Stomach (tissue), 4 donors: ENCODE measurements at regions not wholly inside any gene's neighbourhood (a gene's known extent, or its start where the extent isn't known, plus 50 kb on each side); places are given as distances from the start of the nearest gene placed in this dataset.

Experiments used
- EP300 ChIP-seq: sonication (generic); formaldehyde crosslinking; IDR thresholded peaks from one replicate; pipeline ENCODE4 v1.6.1; 2017; ENCODE audit warnings: antibody characterized with exemption
- POLR2A ChIP-seq, 4 donors: fragments of 450-650 bp; IDR thresholded peaks; one replicate each; pipeline ENCODE4 v1.6.1; 2016; ENCODE audit warnings: antibody characterized with exemption in 4 of 4, control low read depth in 2 of 4, mild to moderate bottlenecking in 1 of 4, moderate library complexity in 1 of 4
- POLR2AphosphoS5 ChIP-seq, 3 donors: sonication (generic); formaldehyde crosslinking; IDR thresholded peaks; one replicate each; pipeline ENCODE4 v1.6.1; 2016; ENCODE audit warnings: antibody characterized with exemption in 3 of 3
- TF ChIP-seq, protein P1 (sequence below), 7 experiments: fragments of 450-650 bp in 4 of 7; fragments of 200-600 bp in 3 of 7; sonication (generic) in 3 of 7; IDR thresholded peaks; one replicate each; pipeline ENCODE4 v1.5.1; 2016 to 2019; ENCODE audit warnings: antibody characterized with exemption in 7 of 7, control low read depth in 2 of 7, mild to moderate bottlenecking in 1 of 7

DNA sequence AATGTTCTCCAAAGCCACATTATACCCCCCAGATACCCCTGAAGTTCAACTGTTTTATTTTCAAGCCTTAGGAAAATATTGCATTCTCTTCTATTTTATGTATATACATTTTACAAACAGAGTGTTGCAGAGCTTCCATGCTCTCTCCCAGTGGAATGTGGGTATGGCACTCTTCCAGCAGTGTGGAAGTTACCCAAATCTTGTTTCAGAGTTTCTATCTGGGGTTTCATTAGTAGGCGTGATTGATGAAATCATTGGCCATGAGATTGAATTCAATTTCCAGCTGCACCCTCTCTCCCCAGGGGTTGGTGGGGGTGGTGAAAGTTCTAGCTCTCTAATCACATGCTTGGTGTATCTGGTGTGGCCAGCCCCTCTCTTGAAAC lies 350.4 kb downstream of the RPS24 start:
- TF ChIP-seq, protein P1, sequence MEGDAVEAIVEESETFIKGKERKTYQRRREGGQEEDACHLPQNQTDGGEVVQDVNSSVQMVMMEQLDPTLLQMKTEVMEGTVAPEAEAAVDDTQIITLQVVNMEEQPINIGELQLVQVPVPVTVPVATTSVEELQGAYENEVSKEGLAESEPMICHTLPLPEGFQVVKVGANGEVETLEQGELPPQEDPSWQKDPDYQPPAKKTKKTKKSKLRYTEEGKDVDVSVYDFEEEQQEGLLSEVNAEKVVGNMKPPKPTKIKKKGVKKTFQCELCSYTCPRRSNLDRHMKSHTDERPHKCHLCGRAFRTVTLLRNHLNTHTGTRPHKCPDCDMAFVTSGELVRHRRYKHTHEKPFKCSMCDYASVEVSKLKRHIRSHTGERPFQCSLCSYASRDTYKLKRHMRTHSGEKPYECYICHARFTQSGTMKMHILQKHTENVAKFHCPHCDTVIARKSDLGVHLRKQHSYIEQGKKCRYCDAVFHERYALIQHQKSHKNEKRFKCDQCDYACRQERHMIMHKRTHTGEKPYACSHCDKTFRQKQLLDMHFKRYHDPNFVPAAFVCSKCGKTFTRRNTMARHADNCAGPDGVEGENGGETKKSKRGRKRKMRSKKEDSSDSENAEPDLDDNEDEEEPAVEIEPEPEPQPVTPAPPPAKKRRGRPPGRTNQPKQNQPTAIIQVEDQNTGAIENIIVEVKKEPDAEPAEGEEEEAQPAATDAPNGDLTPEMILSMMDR (IDR thresholded peaks at IDR 0.05), result no peak
- no peak for TF ChIP-seq POLR2A (IDR thresholded peaks at IDR 0.05)
- TF ChIP-seq POLR2AphosphoS5 (IDR thresholded peaks at IDR 0.05), result no peak
- TF ChIP-seq EP300, result no peak
